ENCODE measurements at regions not wholly inside any gene's neighbourhood (a gene's known extent, or its start where the extent isn't known, plus 50 kb on each side); places are given as distances from the start of the nearest gene placed in this dataset.
"Not testable (repeated sequence)": the region's sequence is repeated elsewhere in the genome, so short reads cannot be mapped to it uniquely, and the experiment has no call there.

- H3K4me1 ChIP-seq: peaks cover 0 to 14% (median 0%) of the 10 kb centered on the region in 3 donors
- no peaks in the 10 kb centered on the region for H3K27me3 ChIP-seq
These were observed 60.8 kb upstream of the APCDD1L start for GRCh38 chr20:58575776-58576602.

DNA sequence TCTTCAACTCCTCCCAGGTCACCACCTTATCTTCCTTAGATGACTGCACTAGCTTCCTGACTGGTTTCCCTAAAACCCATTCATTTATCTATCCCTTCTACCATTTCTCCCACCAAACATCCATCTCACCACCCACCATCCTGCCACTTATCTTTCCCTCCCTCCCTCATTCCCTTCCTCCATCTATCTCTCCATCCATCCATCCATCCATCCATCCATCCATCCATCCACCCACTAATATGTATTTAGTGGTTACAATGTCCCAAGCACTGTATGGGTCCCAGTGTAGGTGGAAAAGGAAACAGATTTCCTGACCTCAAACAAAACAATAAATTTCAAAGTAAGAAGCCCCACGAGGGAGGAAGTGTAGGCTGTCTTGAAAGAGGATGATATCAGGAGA, 59.3 kb upstream of the APCDD1L start:
- 50 to 71% methylated on average over 1 of the region's 1 CpG for WGBS, 2 donors (ENCODE audit: low coverage in 1 of 2)
- TF ChIP-seq POLR2A (IDR thresholded peaks at IDR 0.05) (no peak), EP300 (IDR thresholded peaks at IDR 0.05) (no peak), POLR2AphosphoS5 (IDR thresholded peaks at IDR 0.05) (no peak)
- TF ChIP-seq, protein P1, sequence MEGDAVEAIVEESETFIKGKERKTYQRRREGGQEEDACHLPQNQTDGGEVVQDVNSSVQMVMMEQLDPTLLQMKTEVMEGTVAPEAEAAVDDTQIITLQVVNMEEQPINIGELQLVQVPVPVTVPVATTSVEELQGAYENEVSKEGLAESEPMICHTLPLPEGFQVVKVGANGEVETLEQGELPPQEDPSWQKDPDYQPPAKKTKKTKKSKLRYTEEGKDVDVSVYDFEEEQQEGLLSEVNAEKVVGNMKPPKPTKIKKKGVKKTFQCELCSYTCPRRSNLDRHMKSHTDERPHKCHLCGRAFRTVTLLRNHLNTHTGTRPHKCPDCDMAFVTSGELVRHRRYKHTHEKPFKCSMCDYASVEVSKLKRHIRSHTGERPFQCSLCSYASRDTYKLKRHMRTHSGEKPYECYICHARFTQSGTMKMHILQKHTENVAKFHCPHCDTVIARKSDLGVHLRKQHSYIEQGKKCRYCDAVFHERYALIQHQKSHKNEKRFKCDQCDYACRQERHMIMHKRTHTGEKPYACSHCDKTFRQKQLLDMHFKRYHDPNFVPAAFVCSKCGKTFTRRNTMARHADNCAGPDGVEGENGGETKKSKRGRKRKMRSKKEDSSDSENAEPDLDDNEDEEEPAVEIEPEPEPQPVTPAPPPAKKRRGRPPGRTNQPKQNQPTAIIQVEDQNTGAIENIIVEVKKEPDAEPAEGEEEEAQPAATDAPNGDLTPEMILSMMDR (IDR thresholded peaks at IDR 0.05): no peak

More at GRCh38 chr20:58575776-58576602, 60.8 kb upstream of the APCDD1L start:
- no peaks in the 10 kb centered on the region for H3K9me3 ChIP-seq
- H3K36me3 ChIP-seq: no peaks in the 10 kb centered on the region
- TF ChIP-seq POLR2A (IDR thresholded peaks at IDR 0.05) (no peak), POLR2AphosphoS5 (IDR thresholded peaks at IDR 0.05) (no peak), EP300 (IDR thresholded peaks at IDR 0.05) (no peak)
- TF ChIP-seq, protein P1 (IDR thresholded peaks at IDR 0.05): no peak
- WGBS, 2 donors (ENCODE audit: low coverage in 1 of 2): 97% methylated on average over 6 of the region's 24 CpGs; no CpG with 5 or more reads in 1 of the 2 donors
- ATAC-seq: no peak
- no peak overlapping the region for H3K27ac ChIP-seq
- H3K4me3 ChIP-seq: no peak overlapping the region

GRCh38 chr20:58573986-58574385, 58.8 kb upstream of the APCDD1L start:
- Histone ChIP-seq H3K4me1 (peaks cover 0 to 29% (median 0%) of the 10 kb centered on the region in 3 donors), H3K4me3 (no peak overlapping the region), H3K36me3 (no peaks in the 10 kb centered on the region), H3K27ac (no peak overlapping the region), H3K27me3 (no peaks in the 10 kb centered on the region), H3K9me3 (no peaks in the 10 kb centered on the region)
- ATAC-seq: no peak
- no peak for TF ChIP-seq POLR2AphosphoS5 (IDR thresholded peaks at IDR 0.05)
- TF ChIP-seq, protein P1 (IDR thresholded peaks at IDR 0.05): no peak
- TF ChIP-seq POLR2A (IDR thresholded peaks at IDR 0.05): no peak
- TF ChIP-seq EP300 (IDR thresholded peaks at IDR 0.05): no peak
- 83% methylated on average over 1 of the region's 4 CpGs; no CpG with 5 or more reads in 1 of the 2 donors for WGBS, 2 donors (ENCODE audit: low coverage in 1 of 2)

More for the DNA sequence above, 59.3 kb upstream of the APCDD1L start:
- peaks cover 0 to 29% (median 0%) of the 10 kb centered on the region in 3 donors for H3K4me1 ChIP-seq
- ATAC-seq: no peak
- no peaks in the 10 kb centered on the region for H3K27me3 ChIP-seq
- no peak overlapping the region for H3K27ac ChIP-seq
- H3K4me3 ChIP-seq: no peak overlapping the region
- no peaks in the 10 kb centered on the region for H3K9me3 ChIP-seq
- no peaks in the 10 kb centered on the region for H3K36me3 ChIP-seq

DNA sequence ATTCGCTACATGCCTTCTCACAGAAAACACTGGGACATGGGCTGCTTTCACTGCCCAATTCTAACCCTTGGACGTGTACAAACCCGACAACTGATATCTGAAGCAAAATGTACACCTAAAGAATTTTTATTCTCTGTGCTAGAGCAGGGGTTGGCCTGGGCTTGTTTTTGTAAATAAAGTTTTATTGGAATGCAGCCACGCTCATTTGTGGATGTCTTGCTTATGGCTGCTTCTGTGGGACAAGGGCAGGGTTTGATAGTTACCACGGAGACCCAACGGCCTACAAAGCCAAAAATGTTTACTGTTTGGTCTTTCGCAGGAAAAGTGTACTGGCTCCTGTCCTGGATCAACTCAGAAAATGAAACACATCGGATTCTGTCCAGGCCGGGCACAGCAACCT, 58.1 kb upstream of the APCDD1L start:
- H3K4me3 ChIP-seq: no peak overlapping the region
- no peak for ATAC-seq
- H3K36me3 ChIP-seq: no peaks in the 10 kb centered on the region
- H3K9me3 ChIP-seq: no peaks in the 10 kb centered on the region
- no peak overlapping the region for H3K27ac ChIP-seq
- peaks cover 0 to 29% (median 0%) of the 10 kb centered on the region in 3 donors for H3K4me1 ChIP-seq
- 77% methylated on average over 6 of the region's 9 CpGs; no CpG with 5 or more reads in 1 of the 2 donors for WGBS, 2 donors (ENCODE audit: low coverage in 1 of 2)
- TF ChIP-seq EP300 (IDR thresholded peaks at IDR 0.05): no peak
- TF ChIP-seq, protein P1 (IDR thresholded peaks at IDR 0.05): no peak
- TF ChIP-seq POLR2A (IDR thresholded peaks at IDR 0.05): no peak
- no peak for TF ChIP-seq POLR2AphosphoS5 (IDR thresholded peaks at IDR 0.05)
- no peaks in the 10 kb centered on the region for H3K27me3 ChIP-seq

GRCh38 chr20:58572428-58572763, 57.2 kb upstream of the APCDD1L start:
- peak; percentile 31 for ATAC-seq
- not testable (repeated sequence) for H3K9me3 ChIP-seq, H3K27me3 ChIP-seq, H3K36me3 ChIP-seq, H3K4me3 ChIP-seq
- 62 to 70% methylated on average over 2 to 4 of the region's 4 CpGs for WGBS, 2 donors (ENCODE audit: low coverage in 1 of 2)
- peaks cover 0 to 29% (median 0%) of the 10 kb centered on the region in 3 donors for H3K4me1 ChIP-seq
- H3K27ac ChIP-seq: peak overlapping the region in 2 of 4 donors; percentile 40

Data from gastroesophageal sphincter (tissue), 4 donors.